CD8-positive, alpha-beta memory T cell (primary cell): ENCODE measurements at regions not wholly inside any gene's neighbourhood (a gene's known extent, or its start where the extent isn't known, plus 50 kb on each side); places are given as distances from the start of the nearest gene placed in this dataset.

ENCODE experiments used
- CTCF ChIA-PET: fragments of 350-600 bp; sonication (Branson Sonifier 250); formaldehyde crosslinking; loops from one replicate; lab custom pipeline; 2021; ENCODE audit warnings: antibody characterized with exemption; lab: Charles Lee
- POLR2A ChIA-PET: fragments of 350-600 bp; sonication (Branson Sonifier 250); formaldehyde crosslinking; loops from one replicate; lab custom pipeline; 2021; ENCODE audit warnings: antibody characterized with exemption; lab: Charles Lee
- DNase-seq, 5 donors: peaks; one replicate each; pipeline versions ENCODE4 v3.0.0 to v3.0.0-alpha.2; 2020 to 2022; ENCODE audit warnings: mixed read lengths in 1 of 5
- H3K27ac ChIP-seq: one replicate; pipeline ENCODE4 v1.7.0; 2013; ENCODE audit warnings: low read depth, mild to moderate bottlenecking, low read length, moderate library complexity
- H3K27me3 ChIP-seq: 2 replicates; pipeline ENCODE4 v1.7.0; 2013; ENCODE audit warnings: low read length, mild to moderate bottlenecking; ENCODE audit not compliant: insufficient read depth, poor library complexity, severe bottlenecking
- H3K36me3 ChIP-seq: 2 replicates; pipeline ENCODE4 v1.7.0; 2013; ENCODE audit warnings: mild to moderate bottlenecking, low read length, moderate library complexity; ENCODE audit not compliant: insufficient read depth
- H3K4me1 ChIP-seq: 2 replicates; pipeline ENCODE4 v1.7.0; 2013; ENCODE audit warnings: mild to moderate bottlenecking, low read length, moderate library complexity; ENCODE audit not compliant: insufficient read depth
- H3K4me3 ChIP-seq: 2 replicates; pipeline ENCODE4 v1.7.0; 2013; ENCODE audit warnings: mild to moderate bottlenecking, low read length
- H3K9me3 ChIP-seq: 2 replicates; pipeline ENCODE4 v1.7.0; 2013; ENCODE audit warnings: mild to moderate bottlenecking, low read length
- H3K27ac Mint-ChIP-seq, 8 donors: one replicate each; pipeline ENCODE4 v1.8.0; 2020 to 2021; ENCODE audit warnings: mixed read lengths in 8 of 8, mild to moderate bottlenecking in 6 of 8, inconsistent platforms in 3 of 8, moderate library complexity in 3 of 8
- H3K27me3 Mint-ChIP-seq, 2 donors: one replicate each; pipeline ENCODE4 v1.8.0; 2020 to 2021; ENCODE audit warnings: mixed read lengths in 2 of 2, mild to moderate bottlenecking in 1 of 2, moderate library complexity in 1 of 2
- H3K36me3 Mint-ChIP-seq, 3 donors: one replicate each; pipeline ENCODE4 v1.8.0; 2020 to 2021; ENCODE audit warnings: mixed read lengths in 3 of 3, inconsistent platforms in 1 of 3, mild to moderate bottlenecking in 1 of 3
- H3K4me1 Mint-ChIP-seq, 3 donors: one replicate each; pipeline ENCODE4 v1.8.0; 2020 to 2021; ENCODE audit warnings: mixed read lengths in 3 of 3, inconsistent platforms in 1 of 3, mild to moderate bottlenecking in 1 of 3
- H3K4me3 Mint-ChIP-seq, 7 donors: one replicate each; pipeline ENCODE4 v1.8.0; 2020 to 2021; ENCODE audit warnings: mixed read lengths in 7 of 7, mild to moderate bottlenecking in 6 of 7, moderate library complexity in 4 of 7, inconsistent platforms in 2 of 7
- H3K9me3 Mint-ChIP-seq, 5 donors: one replicate each; pipeline ENCODE4 v1.8.0; 2020 to 2022; ENCODE audit warnings: mixed read lengths in 5 of 5, mild to moderate bottlenecking in 3 of 5, moderate library complexity in 2 of 5, inconsistent platforms in 1 of 5

- Mint-ChIP-seq H3K9me3 (peaks cover 0 to 5% (median 0%) of the 10 kb centered on the region in 5 donors), H3K4me3 (no peak overlapping the region), H3K27ac (no peak overlapping the region), H3K4me1 (no peaks in the 10 kb centered on the region), H3K36me3 (no peaks in the 10 kb centered on the region), H3K27me3 (no peaks in the 10 kb centered on the region)
- no peaks in the 10 kb centered on the region for H3K4me1 ChIP-seq
- no peak overlapping the region for H3K27ac ChIP-seq
- no peaks in the 10 kb centered on the region for H3K27me3 ChIP-seq
- DNase-seq = no peak
- POLR2A ChIA-PET = no interaction called here
- no peak overlapping the region for H3K4me3 ChIP-seq
- no peaks in the 10 kb centered on the region for H3K9me3 ChIP-seq
- H3K36me3 ChIP-seq = no peaks in the 10 kb centered on the region
- CTCF ChIA-PET = no interaction called here
Measured at GRCh38 chr6:18752278-18753068, 365.3 kb downstream of the RNF144B start.

- no peak for DNase-seq
- Mint-ChIP-seq H3K36me3 (no peaks in the 10 kb centered on the region), H3K9me3 (peaks cover 0 to 6% (median 0%) of the 10 kb centered on the region in 5 donors), H3K4me1 (no peaks in the 10 kb centered on the region), H3K27ac (no peak overlapping the region), H3K27me3 (no peaks in the 10 kb centered on the region), H3K4me3 (no peak overlapping the region)
- Histone ChIP-seq H3K9me3 (no peaks in the 10 kb centered on the region), H3K27ac (no peak overlapping the region), H3K4me1 (no peaks in the 10 kb centered on the region), H3K36me3 (no peaks in the 10 kb centered on the region), H3K27me3 (no peaks in the 10 kb centered on the region), H3K4me3 (no peak overlapping the region)
- ChIA-PET CTCF (no interaction called here), POLR2A (no interaction called here)
Measured at GRCh38 chr6:18753076-18753475, 365.9 kb downstream of the RNF144B start.

- Histone ChIP-seq H3K27ac (no peak overlapping the region), H3K4me1 (no peaks in the 10 kb centered on the region), H3K36me3 (no peaks in the 10 kb centered on the region), H3K27me3 (no peaks in the 10 kb centered on the region), H3K9me3 (no peaks in the 10 kb centered on the region), H3K4me3 (no peak overlapping the region)
- ChIA-PET CTCF (no interaction called here), POLR2A (no interaction called here)
- Mint-ChIP-seq H3K27me3 (no peaks in the 10 kb centered on the region), H3K4me3 (no peak overlapping the region), H3K36me3 (no peaks in the 10 kb centered on the region), H3K9me3 (peaks cover 0 to 7% (median 4%) of the 10 kb centered on the region in 5 donors), H3K4me1 (no peaks in the 10 kb centered on the region), H3K27ac (no peak overlapping the region)
- DNase-seq = no peak
Measured at GRCh38 chr6:18763086-18763485, 375.9 kb downstream of the RNF144B start.

- ChIA-PET CTCF (no interaction called here), POLR2A (no interaction called here)
- H3K9me3 Mint-ChIP-seq = peaks cover 5 to 36% (median 11%) of the 10 kb centered on the region in 5 donors
Measured at GRCh38 chr6:18784794-18785193, 397.6 kb downstream of the RNF144B start.

GRCh38 chr6:18785810-18786490 is 398.8 kb downstream of the RNF144B start:
- Histone ChIP-seq H3K4me1 (no peaks in the 10 kb centered on the region), H3K27ac (no peak overlapping the region), H3K4me3 (no peak overlapping the region), H3K27me3 (no peaks in the 10 kb centered on the region), H3K9me3 (no peaks in the 10 kb centered on the region), H3K36me3 (no peaks in the 10 kb centered on the region)
- Mint-ChIP-seq H3K36me3 (no peaks in the 10 kb centered on the region), H3K27me3 (no peaks in the 10 kb centered on the region), H3K4me1 (no peaks in the 10 kb centered on the region), H3K4me3 (no peak overlapping the region), H3K9me3 (peaks cover 9 to 36% (median 14%) of the 10 kb centered on the region in 5 donors), H3K27ac (no peak overlapping the region)
- CTCF ChIA-PET = no interaction called here
- DNase-seq = no peak
- POLR2A ChIA-PET = no interaction called here

More at GRCh38 chr6:18784794-18785193, 397.6 kb downstream of the RNF144B start:
- Histone ChIP-seq H3K4me3 (no peak overlapping the region), H3K9me3 (no peaks in the 10 kb centered on the region), H3K4me1 (no peaks in the 10 kb centered on the region), H3K27me3 (no peaks in the 10 kb centered on the region), H3K27ac (no peak overlapping the region), H3K36me3 (no peaks in the 10 kb centered on the region)
- DNase-seq = no peak
- Mint-ChIP-seq H3K27me3 (no peaks in the 10 kb centered on the region), H3K36me3 (no peaks in the 10 kb centered on the region), H3K4me3 (no peak overlapping the region), H3K4me1 (no peaks in the 10 kb centered on the region), H3K27ac (no peak overlapping the region)

- peaks cover 2 to 17% (median 10%) of the 10 kb centered on the region in 5 donors for H3K9me3 Mint-ChIP-seq
- CTCF ChIA-PET = no interaction called here
- no peaks in the 10 kb centered on the region for H3K4me1 Mint-ChIP-seq
Measured at GRCh38 chr6:18792866-18793265, 405.7 kb downstream of the RNF144B start.

GRCh38 chr6:18795726-18796125 is 408.6 kb downstream of the RNF144B start:
- ChIA-PET POLR2A (no interaction called here), CTCF (no interaction called here)
- H3K36me3 ChIP-seq = no peaks in the 10 kb centered on the region
- Mint-ChIP-seq H3K4me1 (no peaks in the 10 kb centered on the region), H3K27me3 (peaks cover 0 to 3% of the 10 kb centered on the region in 2 donors), H3K27ac (no peak overlapping the region), H3K9me3 (peaks cover 2 to 20% (median 8%) of the 10 kb centered on the region in 5 donors), H3K4me3 (peak overlapping the region in 1 of 7 donors; percentile 55), H3K36me3 (no peaks in the 10 kb centered on the region)
- no peaks in the 10 kb centered on the region for H3K9me3 ChIP-seq
- no peak overlapping the region for H3K27ac ChIP-seq
- DNase-seq = no peak
- H3K4me3 ChIP-seq = no peak overlapping the region
- no peaks in the 10 kb centered on the region for H3K27me3 ChIP-seq
- no peaks in the 10 kb centered on the region for H3K4me1 ChIP-seq

More at GRCh38 chr6:18792866-18793265, 405.7 kb downstream of the RNF144B start:
- no peak overlapping the region for H3K4me3 ChIP-seq
- H3K27me3 ChIP-seq = no peaks in the 10 kb centered on the region
- POLR2A ChIA-PET = no interaction called here
- H3K27me3 Mint-ChIP-seq = peaks cover 0 to 1% of the 10 kb centered on the region in 2 donors
- H3K36me3 ChIP-seq = no peaks in the 10 kb centered on the region
- no peak overlapping the region for H3K27ac ChIP-seq
- no peak overlapping the region for H3K27ac Mint-ChIP-seq
- no peak overlapping the region for H3K4me3 Mint-ChIP-seq
- H3K36me3 Mint-ChIP-seq = no peaks in the 10 kb centered on the region
- no peak for DNase-seq
- H3K4me1 ChIP-seq = no peaks in the 10 kb centered on the region
- H3K9me3 ChIP-seq = no peaks in the 10 kb centered on the region

GRCh38 chr6:18820725-18821124 is 433.6 kb downstream of the RNF144B start:
- no peaks in the 10 kb centered on the region for H3K36me3 Mint-ChIP-seq

More at GRCh38 chr6:18820725-18821124, 433.6 kb downstream of the RNF144B start:
- no peak for DNase-seq
- H3K27ac Mint-ChIP-seq = no peak overlapping the region
- H3K4me3 ChIP-seq = no peak overlapping the region
- no peaks in the 10 kb centered on the region for H3K4me1 ChIP-seq
- POLR2A ChIA-PET = no interaction called here
- no peaks in the 10 kb centered on the region for H3K36me3 ChIP-seq
- no peaks in the 10 kb centered on the region for H3K4me1 Mint-ChIP-seq
- H3K4me3 Mint-ChIP-seq = no peak overlapping the region
- peaks cover 18 to 38% (median 27%) of the 10 kb centered on the region in 5 donors for H3K9me3 Mint-ChIP-seq
- H3K27me3 ChIP-seq = no peaks in the 10 kb centered on the region
- peaks cover 0 to 1% of the 10 kb centered on the region in 2 donors for H3K27me3 Mint-ChIP-seq
- H3K9me3 ChIP-seq = no peaks in the 10 kb centered on the region
- CTCF ChIA-PET = no interaction called here
- no peak overlapping the region for H3K27ac ChIP-seq
